ENCODE measurements at regions not wholly inside any gene's neighbourhood (a gene's known extent, or its start where the extent isn't known, plus 50 kb on each side); places are given as distances from the start of the nearest gene placed in this dataset.

DNA sequence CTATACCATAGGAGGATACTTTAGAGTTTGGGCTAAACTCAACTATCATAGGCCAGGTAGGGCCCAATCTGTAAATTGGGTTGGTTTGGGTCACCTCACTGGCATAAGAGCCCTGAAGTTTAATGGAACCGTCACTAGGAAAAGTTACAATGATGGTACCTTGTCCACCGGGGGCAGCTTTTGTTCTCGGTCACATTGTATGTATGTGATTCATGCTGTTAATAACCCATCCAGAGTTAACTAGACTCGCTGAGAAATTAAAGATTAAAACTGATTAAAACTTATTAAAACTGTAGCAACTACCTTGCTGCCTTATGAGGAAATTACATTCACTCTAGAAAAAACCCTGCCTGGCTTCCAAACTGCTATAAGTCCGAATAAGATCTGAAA, 145.0 kb upstream of the TMCO5A start:
- no peak for DNase-seq (ENCODE audit: low read depth)

- peak; percentile 60 for DNase-seq (ENCODE audit: low read depth)
Observed at GRCh38 chr15:37789881-37790280, 144.6 kb upstream of the TMCO5A start.

GRCh38 chr15:37791693-37792092, 142.7 kb upstream of the TMCO5A start:
- DNase-seq (ENCODE audit: low read depth), result no peak

DNA sequence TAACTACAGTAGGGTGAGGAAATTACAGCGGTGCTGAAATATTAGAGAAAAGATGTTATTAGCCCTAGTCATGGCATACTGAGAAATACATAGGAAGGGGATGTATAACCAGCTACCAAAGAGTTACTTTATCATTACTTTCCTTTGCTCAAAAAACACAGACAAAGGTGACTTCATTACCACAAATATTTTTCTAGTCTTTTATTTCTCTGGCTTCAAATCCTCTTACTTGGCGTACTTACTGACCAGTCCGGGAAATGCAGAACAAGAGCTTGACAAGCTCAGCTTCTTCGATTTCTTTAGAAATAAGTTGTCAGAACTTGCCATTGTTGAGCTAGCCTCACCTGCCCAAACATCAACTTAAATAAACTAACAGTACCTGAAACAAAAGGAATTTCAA, 142.1 kb upstream of the TMCO5A start:
- DNase-seq (ENCODE audit: low read depth), result no peak

GRCh38 chr15:37793851-37794250, 140.6 kb upstream of the TMCO5A start:
- DNase-seq (ENCODE audit: low read depth), result no peak

DNA sequence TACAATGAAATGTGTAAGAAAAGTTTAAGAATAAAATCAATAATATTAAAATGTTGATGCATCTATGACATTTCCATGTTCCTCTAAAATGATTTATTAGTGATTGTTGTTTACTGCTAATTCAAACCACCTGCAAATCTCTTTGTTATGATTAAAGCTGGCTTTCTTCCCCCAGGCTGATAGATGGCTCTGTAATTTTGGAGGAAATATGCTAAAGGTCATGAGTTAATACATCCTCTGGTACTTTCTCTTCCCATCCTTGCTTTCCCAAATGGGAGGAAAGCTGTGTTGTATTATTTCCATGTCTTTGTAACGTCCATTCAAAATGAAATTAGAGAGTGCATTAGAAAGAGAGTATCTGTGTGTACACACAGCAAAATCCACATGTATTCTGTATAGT, 139.5 kb upstream of the TMCO5A start:
- DNase-seq (ENCODE audit: low read depth), result no peak

DNA sequence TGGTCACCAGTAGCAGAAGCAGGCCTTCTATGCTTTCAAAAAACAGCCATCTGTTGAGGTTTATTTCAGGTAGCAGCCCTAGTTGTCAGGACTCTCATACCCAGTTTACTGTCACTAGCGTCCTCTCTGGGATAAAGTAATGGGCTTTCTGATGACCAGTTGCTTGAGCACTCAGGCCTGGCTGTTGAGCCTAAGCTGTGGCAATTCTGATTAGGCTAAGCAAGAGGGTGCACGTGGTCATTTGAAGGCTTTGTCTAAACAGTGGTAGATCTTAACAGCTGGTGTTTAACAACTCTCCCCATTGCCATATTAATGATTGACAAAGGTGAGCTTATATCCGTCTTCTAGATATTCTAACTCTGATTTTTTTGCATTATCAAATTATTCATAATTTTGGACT, 132.9 kb upstream of the TMCO5A start:
- DNase-seq (ENCODE audit: low read depth), result no peak

- DNase-seq (ENCODE audit: low read depth), result no peak
Observed at GRCh38 chr15:37806808-37807207, 127.6 kb upstream of the TMCO5A start.

DNA sequence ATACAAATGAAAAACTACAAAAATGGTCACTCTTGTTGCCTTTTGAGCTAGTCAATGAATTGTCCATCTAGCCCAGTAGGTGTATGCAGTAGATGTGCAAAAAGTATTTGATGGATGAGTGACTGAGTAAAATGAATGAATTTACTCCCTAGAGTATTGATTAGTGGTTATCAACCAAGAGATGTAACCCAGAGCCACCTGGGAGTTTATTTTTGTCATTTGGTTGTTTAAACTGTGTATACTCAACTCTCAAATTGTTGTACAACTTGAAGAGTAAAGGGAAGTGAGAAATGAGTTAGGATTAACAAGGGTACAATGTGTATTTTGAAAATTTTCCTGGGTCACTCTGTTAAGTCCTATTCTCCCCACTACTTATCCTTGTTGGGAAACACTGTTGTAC, 124.1 kb upstream of the TMCO5A start:
- no peak for DNase-seq (ENCODE audit: low read depth)

DNA sequence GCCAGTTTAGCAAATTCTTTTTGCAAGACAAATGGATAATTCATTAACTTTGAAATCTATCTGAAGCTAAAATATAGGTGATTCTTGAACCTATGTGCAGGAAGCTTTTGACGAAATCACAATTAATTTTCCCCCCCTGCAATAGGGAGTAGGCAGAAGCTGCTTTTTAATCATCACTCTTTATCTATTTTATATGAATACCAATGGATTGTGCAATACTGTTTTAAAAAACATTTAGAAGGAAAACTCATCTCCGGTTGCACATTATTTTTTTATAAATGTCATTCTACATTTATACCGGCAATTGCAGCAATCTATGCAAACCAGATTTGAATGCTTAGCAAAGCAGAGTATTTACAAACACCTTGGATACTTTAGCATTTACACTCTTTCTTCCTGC, 121.1 kb upstream of the TMCO5A start:
- no peak for DNase-seq (ENCODE audit: low read depth)

DNA sequence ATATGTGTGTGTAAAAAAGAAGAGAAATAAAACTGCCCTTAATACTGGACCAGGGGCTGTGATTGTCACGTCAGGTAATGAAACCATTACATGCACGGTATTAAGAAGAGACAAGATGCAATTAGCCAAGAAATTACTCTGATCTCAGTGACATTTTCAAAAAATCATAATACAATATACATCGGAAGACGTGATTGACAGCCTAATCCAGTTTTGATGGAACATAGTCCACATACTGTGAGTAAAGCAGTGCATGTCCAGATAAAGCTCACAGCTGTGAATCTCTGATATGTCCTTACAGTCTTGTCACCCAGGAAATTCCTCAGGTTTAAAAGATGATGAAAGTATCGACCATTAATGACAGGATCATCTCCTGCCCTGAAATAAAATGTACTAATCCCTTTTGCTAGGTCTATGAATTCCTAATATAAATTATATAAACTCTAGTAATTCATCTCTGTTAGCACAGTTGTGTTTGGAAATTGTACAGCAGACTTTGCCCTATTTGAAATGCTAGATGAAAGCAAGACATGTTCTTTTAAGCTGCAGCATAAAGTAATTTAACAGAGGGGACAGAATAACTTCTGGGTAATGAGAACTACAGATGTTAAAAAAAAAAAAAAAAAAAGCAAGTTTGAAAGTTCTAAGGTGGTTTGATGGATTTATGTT, 119.5 kb upstream of the TMCO5A start:
- DNase-seq (ENCODE audit: low read depth), result no peak

DNA sequence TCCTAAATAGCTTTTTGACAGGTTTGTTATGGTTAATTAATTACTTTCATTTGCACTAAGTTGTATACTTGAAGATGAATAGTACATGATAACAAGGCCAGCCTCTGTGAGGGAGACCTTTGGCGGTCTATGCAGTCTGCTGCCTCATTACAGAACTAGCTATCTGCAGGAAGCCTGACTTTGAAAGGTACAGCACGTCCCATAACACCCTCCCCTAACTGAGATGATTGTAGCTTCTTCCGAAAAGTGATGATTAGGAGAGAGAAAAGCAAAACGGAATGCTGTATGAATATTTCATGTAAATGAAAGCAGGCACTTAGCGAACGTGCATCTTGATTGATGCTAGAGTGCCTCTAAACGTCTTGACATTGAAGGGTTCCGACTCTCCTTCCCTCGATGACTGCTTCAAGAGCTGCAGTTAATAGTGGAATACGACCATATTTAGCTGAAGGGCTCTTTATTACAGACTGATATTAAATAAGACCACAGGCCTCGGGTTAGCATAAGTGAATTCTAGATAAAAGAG, 116.2 kb upstream of the TMCO5A start:
- DNase-seq (ENCODE audit: low read depth), result no peak

DNA sequence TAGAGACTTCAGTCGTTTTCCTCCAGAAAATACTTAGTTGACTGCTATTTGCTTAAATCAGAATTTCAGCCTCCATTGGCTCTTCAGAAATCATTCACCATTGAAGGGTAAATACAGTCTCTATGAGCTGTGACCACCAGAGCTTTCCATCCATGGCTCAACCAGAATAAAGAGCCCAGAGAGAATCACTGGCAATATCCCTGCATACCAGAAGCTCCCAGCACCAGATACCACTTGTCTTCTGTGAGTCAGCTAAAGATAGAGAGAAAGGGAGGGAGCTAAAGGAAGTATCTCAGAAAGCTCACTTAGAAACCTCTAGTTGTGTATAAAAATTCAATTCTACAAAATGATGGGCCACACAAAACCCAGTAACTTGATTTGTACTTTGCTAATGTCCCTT, 115.2 kb upstream of the TMCO5A start:
- peak; percentile 76 for DNase-seq (ENCODE audit: low read depth)

DNA sequence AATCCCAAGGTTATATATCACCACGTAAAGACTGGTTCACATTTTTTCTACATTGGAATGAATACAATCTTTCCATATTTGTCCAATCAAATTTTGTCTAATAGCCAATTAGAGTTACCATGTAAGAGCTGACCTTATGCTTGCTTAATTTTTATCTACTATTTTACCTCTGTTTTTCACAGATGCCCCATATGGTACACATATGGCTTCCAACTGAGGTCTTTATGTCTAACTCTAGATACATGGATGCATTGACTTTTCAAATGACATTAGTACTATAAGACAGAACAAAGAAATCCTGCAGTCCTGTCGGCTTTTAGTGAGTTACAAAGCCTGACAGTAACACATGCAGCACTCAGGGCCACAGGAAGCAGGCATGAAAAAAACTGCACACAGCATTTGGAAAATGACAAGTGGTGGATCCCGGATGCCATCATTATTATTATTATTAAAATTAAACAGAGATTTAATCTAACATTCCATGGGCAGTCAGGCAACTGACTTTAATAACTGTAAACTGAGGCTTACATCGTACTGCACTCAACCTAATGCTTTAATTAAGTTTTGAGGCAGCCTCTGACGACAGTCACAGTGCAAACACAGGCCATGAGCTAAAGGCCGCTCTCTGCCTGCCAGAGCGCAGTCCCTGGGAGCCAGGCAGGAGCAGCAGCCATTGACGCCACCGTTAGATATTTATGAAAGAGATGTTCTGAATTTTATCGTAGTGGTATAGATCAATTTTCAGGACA, 113.9 kb upstream of the TMCO5A start:
- no peak for DNase-seq (ENCODE audit: low read depth)

- DNase-seq (ENCODE audit: low read depth), result peak; percentile 6
Observed at GRCh38 chr15:37823601-37824275, 110.7 kb upstream of the TMCO5A start.

DNA sequence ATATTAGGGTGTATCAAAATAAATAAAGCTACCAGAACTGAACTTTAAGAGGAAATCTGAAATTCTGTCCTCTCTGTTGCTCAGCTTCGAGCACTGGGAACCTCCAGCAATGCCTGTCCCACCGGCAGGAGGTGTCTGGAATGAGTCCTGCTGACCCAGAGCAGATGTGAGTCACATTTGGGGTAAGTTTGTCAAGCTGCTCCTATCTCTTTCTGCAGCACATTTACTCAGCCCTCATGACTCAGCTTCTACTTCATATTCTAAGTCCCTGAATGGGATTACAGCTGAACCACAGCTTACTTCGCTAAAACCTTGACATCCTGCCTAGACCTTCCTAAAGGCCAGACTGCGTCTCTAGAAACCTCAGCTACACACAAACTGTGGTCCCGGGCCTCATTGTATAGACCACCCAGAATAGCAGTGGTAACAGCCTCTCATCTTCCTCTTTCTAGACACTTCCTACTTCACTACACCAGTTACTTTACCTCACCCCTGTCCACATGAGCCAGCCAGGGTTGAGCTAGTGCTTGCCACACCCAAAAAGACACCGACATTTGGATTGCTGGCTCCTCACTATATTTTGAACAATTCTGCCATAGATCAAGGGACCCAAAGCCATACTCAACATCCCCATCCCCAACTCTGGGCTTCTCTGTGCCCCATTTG, 109.6 kb upstream of the TMCO5A start:
- peak; percentile 96 for DNase-seq (ENCODE audit: low read depth)

DNA sequence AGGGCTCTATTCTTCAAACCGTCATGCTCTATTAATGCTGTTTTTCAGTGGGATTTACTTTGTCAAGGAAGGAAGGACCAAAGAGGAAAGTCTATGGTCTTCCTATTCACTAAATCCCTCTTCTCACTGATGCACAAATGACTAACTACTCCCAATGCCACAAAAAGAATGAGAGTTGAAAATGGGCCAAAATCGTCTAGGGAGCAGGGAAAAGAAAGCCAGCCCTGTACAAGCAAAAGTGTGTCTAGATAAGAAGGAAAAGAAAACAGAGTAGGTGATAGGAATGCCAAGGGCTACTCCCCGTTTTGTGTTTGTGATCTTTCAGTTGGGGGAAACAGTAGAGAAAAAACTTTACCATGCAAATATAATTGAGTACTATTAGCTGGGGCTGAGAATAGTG, 97.2 kb upstream of the TMCO5A start:
- DNase-seq (ENCODE audit: low read depth), result peak; percentile 55

- no peak for DNase-seq (ENCODE audit: low read depth)
Observed at GRCh38 chr15:37847776-37848175, 86.7 kb upstream of the TMCO5A start.

GRCh38 chr15:37856109-37856508, 78.3 kb upstream of the TMCO5A start:
- DNase-seq (ENCODE audit: low read depth), result no peak

DNA sequence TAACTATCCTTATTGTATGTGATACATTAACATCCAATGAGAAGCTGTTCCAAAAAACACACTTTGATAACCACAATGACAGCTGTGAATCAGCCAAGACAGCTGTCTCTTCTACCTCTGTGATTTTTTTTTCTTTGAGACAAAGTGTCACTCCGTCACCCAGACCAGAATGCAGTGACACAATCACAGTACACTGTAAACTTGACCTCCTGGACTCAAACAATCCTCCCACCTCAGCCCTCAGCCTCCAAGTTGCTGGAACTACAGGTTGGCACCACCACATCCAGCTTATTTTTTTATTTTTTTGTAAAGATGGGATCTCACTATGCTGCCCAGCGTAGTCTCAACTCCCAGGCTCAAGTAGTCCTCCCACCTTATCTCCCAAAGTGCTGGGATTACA, 73.5 kb upstream of the TMCO5A start:
- peak; percentile 7 for DNase-seq (ENCODE audit: low read depth)

DNA sequence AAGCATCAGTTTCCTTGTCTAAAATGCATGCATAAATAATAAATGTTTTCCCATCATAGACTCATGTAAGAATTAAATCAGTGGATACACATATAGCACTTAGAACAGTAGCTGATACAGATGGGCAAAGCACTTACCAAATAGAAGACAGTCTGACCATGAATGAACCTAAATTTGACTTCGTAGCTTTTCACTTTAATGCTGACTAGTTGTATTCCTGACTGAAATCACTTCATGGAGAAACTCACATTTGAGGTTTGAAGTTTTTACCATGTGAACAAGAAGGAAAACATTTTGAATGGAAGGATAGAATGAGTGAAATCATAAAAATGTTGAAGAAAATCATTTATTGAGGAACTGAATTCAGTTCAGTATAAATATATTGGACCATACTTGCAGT, 68.8 kb upstream of the TMCO5A start:
- DNase-seq (ENCODE audit: low read depth), result no peak

- DNase-seq (ENCODE audit: low read depth), result no peak
Observed at GRCh38 chr15:37870711-37871110, 63.7 kb upstream of the TMCO5A start.

- DNase-seq (ENCODE audit: low read depth), result no peak
Observed at GRCh38 chr15:37872661-37873060, 61.8 kb upstream of the TMCO5A start.
